HepG2 (cell line): ENCODE measurements at regions not wholly inside any gene's neighbourhood (a gene's known extent, or its start where the extent isn't known, plus 50 kb on each side); places are given as distances from the start of the nearest gene placed in this dataset.
A peak's percentile ranks its signal among the peaks of the same experiment; 100 is the strongest.

Experiments used
- ATAC-seq: fragments of 200-7000 bp; cut with Tn5 transposase; 3 replicates; pipeline ENCODE4 v1.9.1; 2020; ENCODE audit warnings: mild to moderate bottlenecking, moderate library complexity
- BruUV-seq: library from RNA; stranded (reverse); fragments of 400-500 nt; replicated peaks from 2 replicates; lab custom pipeline; 2021; lab: Mats Ljungman, UMichigan
- CTCF ChIA-PET: fragments of 300-600 bp; formaldehyde crosslinking; extraction: SDS; loops from one replicate; lab custom pipeline; 2021; ENCODE audit warnings: low total read pairs, inconsistent platforms, low intra/inter-chr PET ratio; lab: Yijun Ruan, JAX
- POLR2A ChIA-PET: fragments of 350-600 bp; sonication (Branson Sonifier 250); formaldehyde crosslinking; loops from one replicate; lab custom pipeline; 2020; ENCODE audit warnings: antibody characterized with exemption, inconsistent platforms; lab: Yijun Ruan, JAX
- DNase-seq: peaks from one replicate; pipeline ENCODE4 v3.0.0-alpha.2; 2015; ENCODE audit warnings: low spot score
- FAIRE-seq: peaks from 3 replicates; lab custom pipeline; 2011; peaks lifted over from hg19 to GRCh38; lab: Jason Lieb, UNC
- H2AFZ ChIP-seq: one replicate; pipeline ENCODE4 v1.6.1; 2011; ENCODE audit warnings: low read length, inconsistent platforms
- H3K27ac ChIP-seq: fragments of 300-600 bp; 3 replicates; pipeline ENCODE4 v1.8.0; 2011; ENCODE audit warnings: mixed run types, mild to moderate bottlenecking, mixed read lengths, low read length, inconsistent platforms; ENCODE audit not compliant: insufficient read depth; ENCODE audit errors: extremely low read length
- H3K27me3 ChIP-seq, 2 experiments: fragments of 200-600 bp in 1 of 2; 2 replicates in 1 of 2; 3 replicates in 1 of 2; pipeline versions ENCODE4 v1.6.0 to v1.8.0; 2011; ENCODE audit warnings: low read length in 2 of 2, mild to moderate bottlenecking in 2 of 2, moderate library complexity in 2 of 2, inconsistent platforms in 1 of 2; ENCODE audit not compliant: insufficient read depth in 2 of 2, control insufficient read depth in 1 of 2
- H3K36me3 ChIP-seq, 2 experiments: fragments of 200-600 bp in 1 of 2; replicated peaks in 1 of 2; 2 replicates in 1 of 2; 3 replicates in 1 of 2; pipeline versions ENCODE4 v1.5.1 to v1.8.0; 2011; ENCODE audit warnings: low read length in 2 of 2, inconsistent platforms in 1 of 2; ENCODE audit not compliant: insufficient read depth in 2 of 2, control insufficient read depth in 1 of 2
- H3K4me1 ChIP-seq: 2 replicates; pipeline ENCODE4 v1.5.1; 2012; ENCODE audit warnings: low read length, inconsistent platforms; ENCODE audit not compliant: insufficient read depth
- H3K4me2 ChIP-seq: 2 replicates; pipeline ENCODE4 v1.6.0; 2011; ENCODE audit warnings: low read depth, low read length, inconsistent platforms
- H3K4me3 ChIP-seq, 3 experiments: fragments of 200-600 bp in 1 of 3; sonication (generic), shearing (Covaris generic) in 1 of 3; replicated peaks in 1 of 3; 2 replicates each; pipeline ENCODE4 v1.5.1; 2011 to 2016; ENCODE audit warnings: low read length in 3 of 3, inconsistent platforms in 2 of 3, low read depth in 2 of 3, mild to moderate bottlenecking in 2 of 3, control low read depth in 1 of 3, mixed read lengths in 1 of 3; ENCODE audit not compliant: insufficient read depth in 1 of 3
- H3K79me2 ChIP-seq: one replicate; pipeline ENCODE4 v1.6.1; 2011; ENCODE audit warnings: low read length, inconsistent platforms; ENCODE audit not compliant: insufficient read depth
- H3K9ac ChIP-seq: 2 replicates; pipeline ENCODE4 v1.6.0; 2011; ENCODE audit warnings: mild to moderate bottlenecking, low read depth, low read length, inconsistent platforms; ENCODE audit not compliant: insufficient read depth
- H3K9me3 ChIP-seq: 2 replicates; pipeline ENCODE4 v1.5.1; 2012; ENCODE audit warnings: mild to moderate bottlenecking, low read length
- H4K20me1 ChIP-seq: 2 replicates; pipeline ENCODE4 v1.6.0; 2011; ENCODE audit warnings: inconsistent platforms, mild to moderate bottlenecking, low read length, moderate library complexity; ENCODE audit not compliant: insufficient read depth
- CBX5 ChIP-seq: sonication (generic); formaldehyde crosslinking; IDR thresholded peaks from 2 replicates; pipeline ENCODE4 v1.4.0; 2020; ENCODE audit warnings: missing genetic modification reagents, borderline replicate concordance
- CHD4 ChIP-seq: fragments of 200-600 bp; sonication (generic); IDR thresholded peaks from 2 replicates; pipeline ENCODE4 v1.7.0; 2017; ENCODE audit warnings: mild to moderate bottlenecking, low read length, borderline replicate concordance
- FOSL2 ChIP-seq: sonication (generic); formaldehyde crosslinking; IDR thresholded peaks from 2 replicates; pipeline ENCODE4 v1.4.0; 2020; ENCODE audit warnings: missing genetic modification reagents
- GABPA ChIP-seq, 2 experiments: IDR thresholded peaks; 2 replicates each; pipeline ENCODE4 v1.6.1; 2011 to 2016; ENCODE audit warnings: low read depth in 2 of 2, low read length in 1 of 2, missing biosample characterization in 1 of 2, missing genetic modification characterization in 1 of 2
- GABPB1 ChIP-seq: IDR thresholded peaks from 2 replicates; pipeline ENCODE4 v1.6.1; 2016; ENCODE audit warnings: mild to moderate bottlenecking, missing genetic modification reagents, moderate library complexity, missing compliant biosample characterization
- GFI1 ChIP-seq: sonication (generic); formaldehyde crosslinking; IDR thresholded peaks from 2 replicates; pipeline ENCODE4 v1.5.0; 2020; ENCODE audit warnings: missing genetic modification reagents, mild to moderate bottlenecking, borderline replicate concordance
- HOXA5 ChIP-seq: sonication (generic); formaldehyde crosslinking; IDR thresholded peaks from 2 replicates; pipeline ENCODE4 v1.4.0; 2020; ENCODE audit warnings: missing genetic modification reagents
- MAZ ChIP-seq, 2 experiments: sonication (generic) in 1 of 2; formaldehyde crosslinking in 1 of 2; IDR thresholded peaks; 2 replicates each; pipeline versions ENCODE4 v1.5.0 to v1.6.1; 2012 to 2020; ENCODE audit warnings: low read depth in 2 of 2, mild to moderate bottlenecking in 2 of 2, borderline replicate concordance in 1 of 2, improper control_type of control experiment in 1 of 2, low read length in 1 of 2, missing genetic modification reagents in 1 of 2, moderate library complexity in 1 of 2
- NR2C2 ChIP-seq: sonication (generic); formaldehyde crosslinking; IDR thresholded peaks from 2 replicates; pipeline ENCODE4 v1.4.0; 2020; ENCODE audit warnings: missing genetic modification reagents, mild to moderate bottlenecking, moderate library complexity, borderline replicate concordance
- PCBP1 ChIP-seq: fragments of 200-400 bp; formaldehyde crosslinking; IDR thresholded peaks from 2 replicates; pipeline ENCODE4 v1.6.1; 2017; ENCODE audit warnings: mild to moderate bottlenecking, low read depth, low read length, borderline replicate concordance
- ZBTB42 ChIP-seq: sonication (generic); formaldehyde crosslinking; IDR thresholded peaks from 2 replicates; pipeline ENCODE4 v1.5.0; 2020; ENCODE audit warnings: mild to moderate bottlenecking, missing genetic modification reagents
- ZKSCAN5 ChIP-seq: sonication (generic); formaldehyde crosslinking; IDR thresholded peaks from 2 replicates; pipeline ENCODE4 v1.5.1; 2020; ENCODE audit warnings: mild to moderate bottlenecking, missing genetic modification reagents
- ZNF263 ChIP-seq: sonication (generic); formaldehyde crosslinking; IDR thresholded peaks from 2 replicates; pipeline ENCODE4 v1.4.0; 2020; ENCODE audit warnings: missing genetic modification reagents
- ZNF501 ChIP-seq: sonication (generic); formaldehyde crosslinking; IDR thresholded peaks from 2 replicates; pipeline ENCODE4 v1.5.1; 2020; ENCODE audit warnings: mild to moderate bottlenecking, moderate library complexity, missing genetic modification reagents
- ZNF556 ChIP-seq: sonication (generic); formaldehyde crosslinking; IDR thresholded peaks from 2 replicates; pipeline ENCODE4 v1.4.0; 2020; ENCODE audit warnings: mild to moderate bottlenecking, missing genetic modification reagents, borderline replicate concordance
- ZZZ3 ChIP-seq: sonication (generic); formaldehyde crosslinking; IDR thresholded peaks from 2 replicates; pipeline ENCODE4 v1.4.0; 2020; ENCODE audit warnings: missing genetic modification reagents, mild to moderate bottlenecking, borderline replicate concordance
- WGBS: methylation state at CpG from one replicate; pipeline ENCODE4 v1.1.6; 2017; ENCODE audit warnings: low lambda C conversion rate; 5-methylcytosine and 5-hydroxymethylcytosine counted together
- in situ Hi-C: cut with HindIII; loops from 2 replicates; pipeline ENCODE4 v1.10.0; 2017; ENCODE audit warnings: low pct_unique_long_range_greater_than_20kb; ENCODE audit not compliant: extremely low pct_ligation_motif_present
- intact Hi-C: fragments of 100-400 bp; cut with micrococcal nuclease; formaldehyde crosslinking; loops from one replicate; pipeline ENCODE4 v1.10.0; 2022; ENCODE audit not compliant: unreplicated experiment

DNA sequence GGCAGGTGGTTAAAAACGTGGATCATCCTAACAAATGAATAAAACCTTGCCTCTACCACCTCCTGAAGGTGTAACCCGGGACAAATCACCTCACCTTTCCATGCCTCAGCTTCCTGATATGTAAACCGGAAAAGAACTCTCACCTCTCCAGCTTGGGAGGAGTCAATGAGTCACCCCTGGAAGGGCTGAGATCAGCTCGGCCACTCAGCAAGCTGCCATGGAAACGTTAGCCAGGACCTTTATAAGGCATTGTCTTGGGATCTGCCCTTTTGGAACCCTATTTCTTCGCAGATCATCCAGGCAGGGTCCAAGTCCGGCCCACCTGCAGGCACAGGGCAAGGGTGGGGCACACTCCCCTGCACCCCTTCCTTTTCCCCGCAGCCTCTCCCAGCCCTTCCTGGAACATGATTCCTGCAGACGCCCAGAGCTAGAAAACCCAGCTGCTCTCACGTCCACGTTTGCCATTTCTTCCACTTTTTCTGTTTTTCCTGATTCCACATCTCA lies 81.6 kb upstream of the PFKP start:
- Histone ChIP-seq H3K4me3 (no peak overlapping the region; a peak in 1 of 6 replicates), H3K27me3 (peaks cover 4 to 41% of the 10 kb centered on the region in 2 experiments; a peak in 3 of 5 replicates), H3K27ac (no peak overlapping the region), H3K4me1 (peaks cover 21% of the 10 kb centered on the region), H3K79me2 (no peaks in the 10 kb centered on the region), H3K4me2 (peak overlapping the region; percentile 52; the same call in 1 of the 2 replicates), H4K20me1 (no peaks in the 10 kb centered on the region), H3K9ac (no peak overlapping the region), H3K36me3 (no peaks in the 10 kb centered on the region), H3K9me3 (no peaks in the 10 kb centered on the region), H2AFZ (no peak overlapping the region)
- WGBS, result 8% methylated on average over 8 of the region's 11 CpGs
- DNase-seq (no peak), FAIRE-seq (no peak), ATAC-seq (peak; percentile 66)
- no TSS peak for BruUV-seq
- CTCF ChIA-PET, result no interaction called here
- TF ChIP-seq GABPB1 (peak; percentile 66), GABPA (IDR thresholded peaks at IDR 0.05; ENCODE audit: low read depth, low read length) (no peak), GABPA (CRISPR knock-in tag; IDR thresholded peaks at IDR 0.05; ENCODE audit: low read depth) (peak; percentile 75), NR2C2 (CRISPR knock-in tag) (peak; percentile 45; the same call in 1 of the 2 replicates), ZNF501 (CRISPR knock-in tag) (0 out of 2 replicates have a peak, but pooled peaks have one; percentile 27), CHD4 (no peak), GFI1 (CRISPR knock-in tag) (no peak), FOSL2 (peak; percentile 86), ZKSCAN5 (peak; percentile 83)
- intact Hi-C loops, result no loop called here
- POLR2A ChIA-PET, result no interaction called here
- in situ Hi-C loops, result no loop called here

GRCh38 chr10:2984682-2985081 lies 82.7 kb upstream of the PFKP start:
- H3K36me3 ChIP-seq, result no peaks in the 10 kb centered on the region
- no peak for TF ChIP-seq ZNF556
- no peak for TF ChIP-seq ZZZ3
- no peak for TF ChIP-seq PCBP1
- TF ChIP-seq ZBTB42 (CRISPR knock-in tag), result no peak
- TF ChIP-seq MAZ (IDR thresholded peaks at IDR 0.05; ENCODE audit: borderline replicate concordance, low read depth, low read length), result no peak
- TF ChIP-seq MAZ (CRISPR knock-in tag; IDR thresholded peaks at IDR 0.05; ENCODE audit: low read depth), result no peak
- TF ChIP-seq ZNF501 (CRISPR knock-in tag), result no peak
- no peak for TF ChIP-seq HOXA5
- TF ChIP-seq ZNF263, result no peak
- TF ChIP-seq CBX5 (CRISPR knock-in tag), result no peak
- peaks cover 4 to 40% of the 10 kb centered on the region in 2 experiments; a peak in 3 of 5 replicates for H3K27me3 ChIP-seq
- no peaks in the 10 kb centered on the region for H3K9me3 ChIP-seq
- FAIRE-seq (no peak), ATAC-seq (no peak), DNase-seq (no peak)
- 48% methylated on average over 5 of the region's 10 CpGs for WGBS
- BruUV-seq, result no TSS peak
- H3K9ac ChIP-seq, result no peak overlapping the region
- H3K79me2 ChIP-seq, result no peaks in the 10 kb centered on the region
- H3K4me1 ChIP-seq, result peaks cover 19% of the 10 kb centered on the region
- H3K27ac ChIP-seq, result no peak overlapping the region
- POLR2A ChIA-PET, result no interaction called here
- intact Hi-C loops, result no loop called here
- H3K4me3 ChIP-seq, result no peak overlapping the region
- no peak overlapping the region for H2AFZ ChIP-seq
- no peak overlapping the region for H3K4me2 ChIP-seq
- no peaks in the 10 kb centered on the region for H4K20me1 ChIP-seq
- CTCF ChIA-PET, result no interaction called here
- in situ Hi-C loops, result no loop called here
